ENCODE measurements at regions not wholly inside any gene's neighbourhood (a gene's known extent, or its start where the extent isn't known, plus 50 kb on each side); places are given as distances from the start of the nearest gene placed in this dataset.
A peak's percentile ranks its signal among the peaks of the same experiment; 100 is the strongest.
"Not testable (repeated sequence)": the region's sequence is repeated elsewhere in the genome, so short reads cannot be mapped to it uniquely, and the experiment has no call there.

DNA sequence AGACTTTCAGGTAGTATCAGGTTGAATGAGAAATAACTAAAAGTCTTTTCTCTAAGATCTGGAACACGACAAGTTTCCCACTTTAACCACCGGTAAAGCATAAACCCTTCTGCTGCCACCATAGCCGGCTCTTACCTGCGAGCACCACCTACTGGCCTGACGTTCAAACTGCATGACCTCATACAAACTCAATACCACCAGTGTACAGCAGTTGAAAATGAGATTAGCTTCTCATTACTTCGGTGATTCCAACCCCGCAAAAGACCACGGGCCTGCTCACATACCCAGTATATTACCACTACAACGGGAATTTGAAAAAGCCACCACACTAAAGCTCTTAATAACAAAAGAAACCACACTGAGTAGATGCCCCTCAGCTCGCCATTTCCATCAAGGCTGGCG, 1238.6 kb downstream of the TMEM121 start:
- H3K4me3 ChIP-seq (ENCODE audit: control extremely low read depth in 1 of 5, extremely low read depth in 1 of 5, insufficient read depth in 1 of 5, low read depth in 2 of 5, low read length in 4 of 5); H3K9me3 ChIP-seq (ENCODE audit: control extremely low read depth in 1 of 3, control insufficient read depth in 2 of 3, insufficient read depth in 1 of 3, low read length in 2 of 3); H3K79me2 ChIP-seq (ENCODE audit: control insufficient read depth, insufficient read depth, low read length); H3K27me3 ChIP-seq (replicated peaks in 1 of 4; ENCODE audit: control extremely low read depth in 1 of 4, control insufficient read depth in 3 of 4, insufficient read depth in 4 of 4, low read length in 3 of 4); H3K36me3 ChIP-seq (replicated peaks in 1 of 2; ENCODE audit: control extremely low read depth in 1 of 2, control insufficient read depth in 1 of 2, extremely low read depth in 1 of 2, insufficient read depth in 2 of 2, low read length in 1 of 2); H4K20me1 ChIP-seq (ENCODE audit: control insufficient read depth, insufficient read depth, low read length, poor library complexity, severe bottlenecking); POLR2A ChIA-PET; H3K27ac ChIP-seq (ENCODE audit: low read length in 2 of 2); H2AFZ ChIP-seq (ENCODE audit: insufficient read depth, low read depth, low read length, poor library complexity, severe bottlenecking); H3K9me3 Mint-ChIP-seq (ENCODE audit: insufficient read depth); H3K9ac ChIP-seq (ENCODE audit: low read length): not testable (repeated sequence)
- no CpG with 5 or more reads among the region's 11 CpGs for WGBS (ENCODE audit: insufficient coverage)
- Mint-ChIP-seq H3K4me1 (peaks cover 24% of the 10 kb centered on the region), H3K27ac (peak overlapping the region; percentile 63), H3K4me3 (peak overlapping the region; percentile 37), H3K27me3 (peaks cover 11% of the 10 kb centered on the region)
- TF ChIP-seq, protein P1, sequence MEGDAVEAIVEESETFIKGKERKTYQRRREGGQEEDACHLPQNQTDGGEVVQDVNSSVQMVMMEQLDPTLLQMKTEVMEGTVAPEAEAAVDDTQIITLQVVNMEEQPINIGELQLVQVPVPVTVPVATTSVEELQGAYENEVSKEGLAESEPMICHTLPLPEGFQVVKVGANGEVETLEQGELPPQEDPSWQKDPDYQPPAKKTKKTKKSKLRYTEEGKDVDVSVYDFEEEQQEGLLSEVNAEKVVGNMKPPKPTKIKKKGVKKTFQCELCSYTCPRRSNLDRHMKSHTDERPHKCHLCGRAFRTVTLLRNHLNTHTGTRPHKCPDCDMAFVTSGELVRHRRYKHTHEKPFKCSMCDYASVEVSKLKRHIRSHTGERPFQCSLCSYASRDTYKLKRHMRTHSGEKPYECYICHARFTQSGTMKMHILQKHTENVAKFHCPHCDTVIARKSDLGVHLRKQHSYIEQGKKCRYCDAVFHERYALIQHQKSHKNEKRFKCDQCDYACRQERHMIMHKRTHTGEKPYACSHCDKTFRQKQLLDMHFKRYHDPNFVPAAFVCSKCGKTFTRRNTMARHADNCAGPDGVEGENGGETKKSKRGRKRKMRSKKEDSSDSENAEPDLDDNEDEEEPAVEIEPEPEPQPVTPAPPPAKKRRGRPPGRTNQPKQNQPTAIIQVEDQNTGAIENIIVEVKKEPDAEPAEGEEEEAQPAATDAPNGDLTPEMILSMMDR (IDR thresholded peaks at IDR 0.05): peak; percentile 69
- CTCF ChIA-PET: interaction anchor here (0.8 to 3.1 kb wide), 2 partner anchors 103 to 109 kb away, joined by 4 to 19 read pairs; no protein-coding TSS in a partner anchor
- DNase-seq (peak; percentile 47), ATAC-seq (ENCODE audit: low read depth) (peak; percentile 60)
- Histone ChIP-seq H3K4me2 (replicated peaks; ENCODE audit: low read depth, low read length, poor library complexity, severe bottlenecking) (peak overlapping the region; percentile 22), H3K4me1 (ENCODE audit: control insufficient read depth in 2 of 2, insufficient read depth in 2 of 2, low read length in 2 of 2) (peaks cover 23 to 31% of the 10 kb centered on the region in 2 donors)
- intact Hi-C loops (cut with micrococcal nuclease): loop anchor here (5.0 kb wide), 1 partner anchor 53 kb away; no protein-coding TSS in a partner anchor

DNA sequence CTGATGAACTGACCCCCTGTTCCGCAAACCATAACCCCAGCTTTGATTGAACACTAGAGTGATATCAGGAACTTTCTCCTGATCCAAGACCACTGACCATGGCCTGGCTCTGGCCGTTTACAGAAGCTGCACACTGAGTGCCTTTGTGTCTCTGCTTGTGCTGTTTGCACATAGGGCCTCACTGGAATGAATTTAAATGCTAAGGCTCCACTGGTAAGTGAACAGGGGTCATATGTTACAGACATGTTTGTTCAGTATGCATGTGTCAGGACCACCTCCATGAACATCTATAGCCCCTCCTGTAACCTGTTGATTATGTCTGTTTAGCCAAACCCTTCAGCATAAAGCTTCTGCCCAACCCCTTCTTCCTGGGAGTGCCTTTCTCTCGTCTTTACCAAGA, 1239.8 kb downstream of the TMEM121 start:
- DNase-seq (no peak), ATAC-seq (ENCODE audit: low read depth) (no peak)
- 35% methylated on average over 2 of the region's 3 CpGs for WGBS (ENCODE audit: insufficient coverage)
- Mint-ChIP-seq H3K27ac (no peak overlapping the region), H3K4me1 (peaks cover 26% of the 10 kb centered on the region), H3K9me3 (ENCODE audit: insufficient read depth) (no peaks in the 10 kb centered on the region), H3K27me3 (peaks cover 12% of the 10 kb centered on the region), H3K4me3 (no peak overlapping the region)
- Histone ChIP-seq H4K20me1 (ENCODE audit: control insufficient read depth, insufficient read depth, low read length, poor library complexity, severe bottlenecking) (no peaks in the 10 kb centered on the region), H3K36me3 (replicated peaks in 1 of 2; ENCODE audit: control extremely low read depth in 1 of 2, control insufficient read depth in 1 of 2, extremely low read depth in 1 of 2, insufficient read depth in 2 of 2, low read length in 1 of 2) (no peaks in the 10 kb centered on the region), H3K79me2 (ENCODE audit: control insufficient read depth, insufficient read depth, low read length) (no peaks in the 10 kb centered on the region), H3K4me3 (ENCODE audit: control extremely low read depth in 1 of 5, extremely low read depth in 1 of 5, insufficient read depth in 1 of 5, low read depth in 2 of 5, low read length in 4 of 5) (no peak overlapping the region), H3K4me2 (replicated peaks; ENCODE audit: low read depth, low read length, poor library complexity, severe bottlenecking) (no peak overlapping the region), H3K9me3 (ENCODE audit: control extremely low read depth in 1 of 3, control insufficient read depth in 2 of 3, insufficient read depth in 1 of 3, low read length in 2 of 3) (no peaks in the 10 kb centered on the region), H3K27ac (ENCODE audit: low read length in 2 of 2) (no peak overlapping the region), H3K27me3 (replicated peaks in 1 of 4; ENCODE audit: control extremely low read depth in 1 of 4, control insufficient read depth in 3 of 4, insufficient read depth in 4 of 4, low read length in 3 of 4) (peaks cover 0 to 5% (median 0%) of the 10 kb centered on the region in 4 experiments), H3K9ac (ENCODE audit: low read length) (no peak overlapping the region), H2AFZ (ENCODE audit: insufficient read depth, low read depth, low read length, poor library complexity, severe bottlenecking) (no peak overlapping the region), H3K4me1 (ENCODE audit: control insufficient read depth in 2 of 2, insufficient read depth in 2 of 2, low read length in 2 of 2) (peaks cover 23 to 28% of the 10 kb centered on the region in 2 donors)
- POLR2A ChIA-PET: no interaction called here
- TF ChIP-seq EZH2 (IDR thresholded peaks at IDR 0.05; ENCODE audit: borderline replicate concordance, insufficient read depth, low read depth, low read length, poor library complexity, severe bottlenecking): no peak
- TF ChIP-seq, protein P1 (IDR thresholded peaks at IDR 0.05): no peak
- intact Hi-C loops (cut with micrococcal nuclease): loop anchor here (5.0 kb wide), 1 partner anchor 54 kb away; no protein-coding TSS in a partner anchor
- CTCF ChIA-PET: interaction anchor here (0.8 to 3.1 kb wide), 6 partner anchors 56 to 104 kb away, joined by 3 to 19 read pairs (median 4); no protein-coding TSS in a partner anchor
